GM18498 (cell line): ENCODE measurements at regions not wholly inside any gene's neighbourhood (a gene's known extent, or its start where the extent isn't known, plus 50 kb on each side); places are given as distances from the start of the nearest gene placed in this dataset.
"Not testable (repeated sequence)": the region's sequence is repeated elsewhere in the genome, so short reads cannot be mapped to it uniquely, and the experiment has no call there.

Source experiments
- ATAC-seq: cut with Tn5 transposase; IDR thresholded peaks from one replicate; pipeline ENCODE4 v1.9.1; 2021; ENCODE audit warnings: mild to moderate bottlenecking, moderate library complexity; ENCODE audit not compliant: unreplicated experiment

DNA sequence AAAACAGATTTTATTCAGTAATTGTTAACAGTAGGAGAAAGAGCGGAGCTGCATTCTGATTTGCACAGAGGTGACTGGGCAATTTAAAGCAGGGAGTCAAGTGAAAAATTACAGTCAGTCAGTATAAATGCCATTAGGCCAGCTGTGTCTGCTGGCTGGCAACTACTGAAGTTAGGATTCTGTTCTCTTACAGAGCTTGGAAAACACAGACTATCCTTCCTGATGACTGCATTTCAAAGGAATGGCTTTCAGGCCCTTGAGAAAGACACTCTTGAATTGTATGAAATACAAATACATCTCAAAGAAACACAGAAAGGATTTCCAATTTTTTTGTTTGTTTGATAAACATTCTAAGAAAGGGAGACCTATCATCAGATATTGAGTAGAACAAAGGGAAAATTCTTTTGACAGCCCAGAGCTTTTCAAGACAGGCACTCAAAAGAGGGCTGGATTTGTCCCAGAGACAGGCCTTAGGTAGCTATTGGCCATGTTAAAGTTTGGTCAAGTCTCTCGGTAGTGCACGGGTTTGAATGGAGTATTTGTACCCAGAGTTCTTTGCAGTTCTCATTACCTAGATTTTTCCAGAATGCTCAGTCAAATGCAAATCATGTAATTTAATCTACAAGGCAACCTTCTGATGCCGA lies 551.2 kb upstream of the CCDC54 start:
- ATAC-seq, result no peak

DNA sequence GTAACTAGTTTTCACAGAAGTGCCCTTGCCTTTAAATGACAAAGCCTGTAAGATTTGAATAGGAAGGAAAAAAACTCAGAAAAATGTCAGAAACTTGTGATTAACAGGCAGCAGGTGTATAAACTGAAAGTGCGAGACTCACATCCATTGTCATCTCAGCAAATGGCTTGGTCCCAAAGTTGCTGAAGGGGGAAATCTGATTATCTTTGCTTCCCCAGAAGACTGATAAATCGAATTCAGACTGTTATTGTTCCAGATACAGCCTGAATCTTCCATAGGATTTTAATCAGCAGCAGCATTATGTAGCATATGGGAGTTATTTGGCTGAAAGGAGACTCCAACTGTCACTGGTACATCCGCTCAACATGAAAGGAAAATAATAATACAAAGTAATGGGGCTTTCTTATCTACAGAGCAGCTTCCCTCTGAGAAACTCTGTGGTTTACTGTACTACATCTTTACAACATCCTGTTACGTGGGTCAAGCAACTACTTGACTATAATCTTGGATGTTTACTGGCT lies 550.4 kb upstream of the CCDC54 start:
- no peak for ATAC-seq

DNA sequence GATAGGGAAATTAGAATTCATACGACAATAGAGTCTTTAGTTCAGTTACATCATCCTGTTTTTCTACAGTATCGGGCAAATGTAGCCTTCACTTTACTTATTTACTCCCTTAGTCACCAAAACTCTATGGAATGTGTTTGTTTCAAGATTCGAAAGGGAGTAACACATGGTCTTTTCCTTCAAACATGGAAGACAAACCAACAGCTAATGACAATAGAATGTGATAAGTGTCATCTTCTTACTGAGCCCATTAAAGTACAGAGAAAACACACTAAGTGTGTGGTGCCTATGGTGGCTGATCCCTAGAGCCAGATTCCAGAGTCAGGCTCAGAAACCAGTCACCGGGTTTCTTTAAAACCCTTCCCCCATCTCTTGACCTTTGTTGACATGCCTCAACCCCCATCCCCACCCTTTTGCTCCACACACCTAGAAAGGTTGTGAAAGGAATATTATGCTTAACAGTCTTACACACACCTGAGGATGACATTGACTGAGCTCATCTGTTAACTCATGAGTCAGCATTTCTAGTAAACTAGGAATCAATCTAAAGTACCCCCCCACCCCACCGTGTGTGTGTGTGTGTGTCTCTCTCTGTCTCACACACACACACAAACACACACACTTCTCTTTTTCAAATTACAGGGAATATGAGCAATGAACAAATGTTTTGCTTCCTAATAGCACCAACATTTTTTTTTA lies 549.6 kb upstream of the CCDC54 start:
- ATAC-seq, result no peak

DNA sequence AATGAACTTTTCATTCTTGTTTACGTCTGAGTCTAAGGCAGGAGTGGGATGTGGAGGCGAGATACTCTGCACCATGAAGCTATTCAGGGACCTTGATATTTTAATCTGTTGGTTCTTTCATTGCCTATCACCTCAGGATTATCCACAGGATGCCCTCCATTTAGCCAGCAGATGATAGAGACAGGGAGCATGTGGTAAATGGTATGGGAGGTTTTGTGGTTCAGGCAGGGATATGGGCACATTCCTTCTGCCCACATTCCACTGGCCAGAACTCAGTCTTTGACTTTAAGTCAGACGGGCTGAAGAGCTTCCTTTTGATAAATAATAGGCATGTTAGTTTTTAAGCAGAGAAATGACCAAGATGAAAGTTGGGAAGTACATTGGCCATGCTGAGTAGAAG lies 548.0 kb upstream of the CCDC54 start:
- ATAC-seq, result no peak

DNA sequence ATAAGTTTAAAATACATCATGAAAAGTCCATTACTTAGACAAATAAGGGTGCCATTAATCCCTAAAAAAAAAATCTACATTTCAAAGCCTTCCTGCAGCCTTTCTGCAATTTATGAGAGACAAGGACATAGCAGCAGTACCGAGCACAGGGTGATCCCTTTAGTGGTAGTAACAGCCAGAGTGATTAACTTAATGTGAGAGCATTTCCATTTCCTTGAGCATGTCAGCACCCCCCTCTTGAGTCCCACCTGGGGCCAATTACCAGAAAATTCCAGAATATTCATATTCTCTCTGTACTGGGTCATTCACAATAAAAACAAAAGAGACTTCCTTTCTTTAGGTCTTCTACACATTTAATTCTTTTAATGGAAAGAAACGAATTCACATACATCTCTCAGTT lies 546.9 kb upstream of the CCDC54 start:
- no peak for ATAC-seq

DNA sequence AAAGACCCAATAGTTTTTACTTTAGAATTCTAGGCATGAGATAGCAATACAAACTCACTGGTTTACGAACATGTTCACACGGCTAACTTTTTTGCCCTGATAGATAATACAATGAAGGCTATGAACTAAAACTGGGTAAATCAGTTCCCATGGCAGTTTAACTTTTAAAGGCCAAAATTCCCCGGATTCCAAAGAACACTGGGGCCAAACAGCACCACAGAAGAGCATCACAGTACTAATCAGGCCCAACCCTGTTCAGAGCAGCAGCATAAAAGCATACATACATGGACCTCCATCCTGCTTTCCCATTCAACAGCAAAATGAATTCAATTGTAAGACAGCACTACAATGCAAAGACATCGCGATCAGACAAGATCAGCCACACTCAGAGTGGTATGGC lies 540.3 kb upstream of the CCDC54 start:
- ATAC-seq, result no peak

DNA sequence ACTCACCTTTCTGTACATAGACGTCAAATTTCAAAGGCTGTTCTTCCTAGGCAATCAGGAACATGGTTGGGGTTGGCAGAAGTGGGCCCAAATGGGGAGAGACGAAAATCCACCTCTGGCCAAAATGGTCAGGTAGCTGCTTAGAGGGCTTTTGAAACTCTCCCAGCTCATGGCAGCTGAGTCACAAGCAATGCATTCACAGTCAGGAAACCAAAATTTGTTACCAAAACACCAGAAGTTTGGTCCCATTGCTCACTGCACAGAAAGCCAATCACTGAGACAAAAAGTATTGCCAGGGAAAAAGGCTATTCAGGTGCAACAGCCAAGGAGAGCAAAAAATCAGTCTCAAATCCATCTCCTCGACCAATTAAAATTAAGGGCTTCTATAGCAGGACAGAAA lies 539.6 kb upstream of the CCDC54 start:
- ATAC-seq, result no peak

DNA sequence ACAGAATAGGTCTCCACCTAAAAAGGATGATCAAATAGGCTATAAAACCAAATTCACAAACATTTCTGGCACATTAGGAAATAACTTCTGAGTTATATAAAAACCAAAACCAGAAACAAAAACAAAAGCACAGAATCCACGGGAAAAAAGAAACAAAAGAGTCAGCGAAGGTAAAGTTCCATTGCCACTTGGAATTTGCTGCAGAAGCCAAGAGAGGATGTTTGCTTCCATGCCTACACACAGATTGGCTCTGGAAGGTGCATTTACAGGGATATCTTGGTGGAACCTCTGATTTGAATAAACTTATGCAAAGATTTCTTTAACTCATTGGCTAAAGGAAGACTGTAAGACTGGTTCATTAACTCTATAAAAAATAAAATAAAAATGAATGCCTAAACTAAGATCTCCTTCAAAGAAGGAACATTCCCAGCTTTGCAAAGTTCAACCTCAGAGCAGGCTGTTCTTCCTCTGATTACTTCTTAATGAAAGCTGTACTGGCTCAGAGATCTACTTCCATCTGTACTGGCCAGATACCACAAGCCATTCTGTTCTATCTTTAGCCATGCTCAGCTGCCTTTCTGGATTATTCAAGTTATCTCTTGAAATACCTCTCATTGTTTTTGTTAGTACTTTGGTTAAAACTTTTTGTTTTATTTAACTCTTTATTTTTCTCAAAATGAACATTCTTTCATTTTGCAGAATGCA lies 537.5 kb upstream of the CCDC54 start:
- ATAC-seq, result no peak

DNA sequence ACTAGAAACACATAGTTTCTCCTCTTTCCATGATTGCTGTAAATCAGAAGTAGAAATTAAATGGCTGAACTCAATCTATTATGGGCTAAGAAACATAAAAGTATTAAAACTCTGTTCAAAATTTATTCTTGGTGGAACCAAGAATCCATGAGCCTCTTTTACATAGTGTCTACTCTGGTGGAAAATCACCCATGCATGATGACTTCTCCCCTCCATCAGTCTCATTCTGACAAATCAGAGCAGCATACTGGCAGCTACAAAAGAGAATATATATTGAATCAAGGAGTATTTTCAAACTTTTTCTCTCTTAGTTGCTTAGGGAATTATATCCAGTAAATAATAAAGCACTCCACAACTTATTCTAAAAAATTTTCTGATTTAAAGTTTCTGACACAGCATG lies 536.9 kb upstream of the CCDC54 start:
- ATAC-seq, result no peak

DNA sequence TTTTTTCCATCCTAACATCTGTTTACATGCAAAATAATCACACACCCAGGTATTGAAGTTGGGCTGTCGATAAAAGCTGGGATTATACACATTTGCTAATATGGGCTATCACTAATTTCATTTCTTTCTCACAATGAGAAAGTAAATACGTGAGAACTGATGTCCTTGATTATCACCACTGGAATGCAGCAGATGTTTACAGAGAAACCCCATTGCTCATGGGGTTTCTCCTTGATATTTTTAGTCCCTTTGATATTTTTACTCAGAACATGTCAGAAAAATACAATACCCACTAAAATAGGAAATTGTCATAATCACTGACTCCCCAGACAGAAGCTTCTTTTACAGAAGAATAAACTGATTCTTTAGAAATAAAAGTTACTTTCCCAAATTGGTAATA lies 535.1 kb upstream of the CCDC54 start:
- no peak for ATAC-seq

DNA sequence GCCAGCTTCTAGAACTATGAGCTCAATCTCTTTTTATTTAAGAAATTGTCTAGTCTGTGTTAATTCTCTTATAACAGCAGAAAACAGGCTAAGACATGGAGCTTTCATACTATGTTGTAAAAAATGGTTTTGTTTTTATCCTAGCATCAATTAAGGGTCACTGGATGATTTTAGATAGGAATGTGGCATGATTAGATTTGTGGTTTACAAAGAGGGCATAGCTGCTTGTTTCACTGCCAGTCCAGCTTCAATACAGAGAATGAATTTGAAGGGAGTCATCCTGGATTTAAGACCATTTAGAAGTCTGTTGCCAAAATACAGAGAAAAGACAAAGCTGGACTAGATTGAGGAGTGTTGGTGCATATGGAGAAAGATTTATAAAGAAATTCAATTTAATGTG lies 532.6 kb upstream of the CCDC54 start:
- ATAC-seq, result no peak

DNA sequence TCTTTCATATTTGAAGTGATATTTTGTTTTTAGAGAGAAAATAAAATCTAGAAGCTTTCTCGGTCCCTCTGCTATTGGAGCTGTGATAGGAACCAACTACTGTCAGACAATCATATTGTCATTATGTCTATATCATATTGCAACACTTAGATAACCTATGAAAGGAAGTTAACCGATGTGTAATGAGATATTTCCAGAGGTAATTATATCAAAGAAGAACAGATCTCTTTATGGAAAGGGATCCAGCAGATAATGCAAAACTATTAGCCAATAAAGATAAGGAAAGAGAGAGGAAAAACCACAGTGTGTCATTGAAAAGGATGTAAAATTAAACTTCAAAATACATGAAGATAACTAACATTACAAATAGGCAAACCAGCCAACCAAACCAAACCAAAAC lies 529.1 kb upstream of the CCDC54 start:
- no peak for ATAC-seq

DNA sequence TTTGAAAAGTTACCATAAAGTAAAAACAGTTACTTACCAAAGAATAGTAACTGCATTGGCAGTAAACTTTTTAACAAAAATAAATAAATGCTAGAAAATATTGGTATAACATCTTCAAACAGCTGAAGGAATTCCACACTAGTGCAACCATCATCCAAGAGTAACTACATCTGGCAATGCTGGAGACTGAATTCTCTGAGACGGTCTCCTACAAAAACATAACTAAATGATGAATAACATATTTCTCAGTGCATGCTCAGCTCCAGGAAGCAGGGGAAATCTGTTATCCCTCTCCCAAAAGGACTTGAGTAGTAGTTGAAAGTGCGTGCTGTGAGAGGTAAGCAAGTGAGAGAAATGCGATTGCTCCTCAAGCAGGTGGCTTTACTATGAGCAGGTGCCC lies 526.8 kb upstream of the CCDC54 start:
- ATAC-seq, result no peak

DNA sequence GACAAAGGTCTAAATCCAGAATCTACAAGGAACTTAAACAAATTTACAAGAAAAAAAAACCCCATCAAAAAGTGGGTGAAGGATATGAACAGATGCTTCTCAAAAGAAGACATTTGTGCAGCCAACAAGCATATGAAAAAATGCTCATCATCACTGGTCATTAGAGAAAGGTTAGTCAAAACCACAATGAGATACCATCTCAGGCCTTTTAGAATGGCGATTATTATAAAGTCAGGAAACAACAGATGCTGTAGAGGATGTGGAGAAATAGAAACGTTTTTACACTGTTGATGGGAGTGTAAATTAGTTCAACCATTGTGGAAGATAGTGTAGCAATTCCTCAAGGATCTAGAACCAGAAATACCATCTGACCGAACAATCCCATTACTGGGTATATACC lies 518.9 kb upstream of the CCDC54 start:
- not testable (repeated sequence) for ATAC-seq

DNA sequence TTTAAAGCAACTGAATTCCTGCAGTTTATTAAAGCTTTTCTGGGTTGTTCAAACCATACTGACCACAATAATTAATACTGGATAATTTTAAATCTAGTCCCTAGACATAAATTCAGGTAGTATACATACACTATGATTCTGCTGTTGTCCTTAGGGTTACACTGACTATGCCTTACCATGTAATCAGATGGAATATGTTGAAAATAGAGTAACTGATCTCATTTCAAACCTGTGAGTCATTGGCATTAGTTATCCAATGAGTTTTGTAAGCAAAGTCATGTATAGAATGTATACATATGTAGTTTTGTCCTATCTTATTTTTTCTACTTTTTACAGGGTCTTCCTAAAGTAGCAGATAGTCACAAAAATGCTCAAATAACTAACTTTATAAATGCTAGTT lies 517.1 kb upstream of the CCDC54 start:
- no peak for ATAC-seq

DNA sequence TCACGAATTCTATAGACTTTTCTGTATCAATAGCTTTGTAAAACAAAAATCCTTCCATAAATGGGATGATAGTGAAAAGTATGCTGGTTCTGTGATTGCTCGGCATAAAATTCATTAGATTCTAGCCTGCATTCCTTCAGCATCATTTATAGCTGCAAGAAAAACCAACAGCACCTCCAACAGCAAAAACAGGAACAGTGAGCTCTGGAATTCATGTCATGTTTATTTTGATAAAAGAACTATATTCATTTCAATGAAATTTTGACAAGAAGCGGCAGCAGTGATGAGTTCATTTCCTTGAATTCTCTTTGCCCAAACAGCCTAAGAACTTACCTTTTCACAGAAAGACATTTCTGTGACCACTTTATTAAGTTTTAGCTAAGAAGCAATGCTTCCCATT lies 515.2 kb upstream of the CCDC54 start:
- no peak for ATAC-seq

DNA sequence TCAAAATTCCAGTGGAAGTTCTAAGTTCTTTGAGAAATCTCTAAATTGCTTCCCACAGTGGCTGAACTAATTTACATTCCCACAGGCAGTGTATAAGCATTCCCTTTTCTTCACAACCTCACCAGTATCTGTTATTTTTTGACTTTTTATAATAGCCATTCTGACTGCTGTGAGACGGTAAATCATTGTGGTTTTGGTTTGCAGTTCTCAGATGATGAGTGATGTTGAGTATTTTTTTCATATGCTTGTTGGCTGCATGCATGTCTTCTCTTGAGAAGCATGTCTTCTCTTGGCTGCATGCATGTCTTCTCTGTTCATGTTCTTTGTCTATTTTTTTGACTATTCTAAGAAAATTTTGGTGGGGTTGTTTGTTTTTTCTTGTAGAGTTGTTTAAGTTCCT lies 499.6 kb upstream of the CCDC54 start:
- no peak for ATAC-seq

DNA sequence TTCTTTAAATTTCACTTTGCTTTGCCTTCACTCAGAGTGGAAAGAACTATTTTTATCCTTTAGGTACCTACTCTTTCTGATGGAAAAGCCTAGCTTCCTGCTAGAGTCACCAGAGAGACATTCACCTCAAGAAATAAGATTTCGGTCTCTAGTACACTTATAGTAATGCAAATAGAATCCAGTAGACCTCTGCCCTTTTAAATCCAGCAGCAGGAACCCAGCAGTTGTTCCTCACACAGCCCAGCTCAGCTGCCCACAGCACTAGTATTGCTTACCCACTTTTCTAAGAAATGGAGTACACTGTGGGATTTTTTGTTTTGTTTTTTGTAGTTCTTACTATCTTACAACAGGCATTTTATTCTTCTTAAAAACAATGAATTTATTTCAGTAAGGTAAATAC lies 497.0 kb upstream of the CCDC54 start:
- no peak for ATAC-seq

DNA sequence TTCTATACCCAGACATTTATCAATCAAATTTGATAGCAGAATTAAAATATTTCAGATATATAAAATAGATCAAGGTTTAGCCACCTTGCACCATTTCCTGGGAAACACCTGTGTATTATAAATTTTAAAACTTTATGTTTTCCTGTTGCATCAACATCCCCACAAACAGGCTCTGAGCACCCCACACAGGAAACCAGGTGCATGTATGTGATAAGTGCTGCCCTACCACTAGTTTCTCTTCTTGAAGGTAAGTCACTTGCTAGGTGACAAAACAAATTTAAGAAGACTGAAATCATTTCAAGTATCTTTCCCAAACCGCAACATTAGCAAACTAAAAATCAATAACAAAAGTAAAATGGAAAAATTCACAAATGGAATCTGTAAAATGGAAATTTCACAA lies 496.1 kb upstream of the CCDC54 start:
- ATAC-seq, result no peak

DNA sequence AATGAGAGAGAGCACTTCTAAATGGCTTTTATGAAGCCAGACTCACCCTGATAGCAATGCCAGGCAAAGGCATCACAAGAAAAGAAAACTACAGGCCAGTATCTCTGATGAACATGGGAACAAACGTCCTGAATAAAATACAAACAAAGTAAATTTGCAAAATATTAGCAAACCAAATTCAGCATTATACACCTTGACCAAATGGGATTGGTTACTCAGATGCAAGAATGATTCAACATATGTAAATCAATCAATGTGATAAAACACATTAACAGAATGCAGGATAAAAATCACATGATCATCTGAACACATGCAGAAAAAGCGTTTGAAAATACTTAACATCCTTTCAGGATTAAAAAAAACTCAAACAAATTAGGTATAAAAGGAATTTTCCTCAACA lies 494.9 kb upstream of the CCDC54 start:
- no peak for ATAC-seq

DNA sequence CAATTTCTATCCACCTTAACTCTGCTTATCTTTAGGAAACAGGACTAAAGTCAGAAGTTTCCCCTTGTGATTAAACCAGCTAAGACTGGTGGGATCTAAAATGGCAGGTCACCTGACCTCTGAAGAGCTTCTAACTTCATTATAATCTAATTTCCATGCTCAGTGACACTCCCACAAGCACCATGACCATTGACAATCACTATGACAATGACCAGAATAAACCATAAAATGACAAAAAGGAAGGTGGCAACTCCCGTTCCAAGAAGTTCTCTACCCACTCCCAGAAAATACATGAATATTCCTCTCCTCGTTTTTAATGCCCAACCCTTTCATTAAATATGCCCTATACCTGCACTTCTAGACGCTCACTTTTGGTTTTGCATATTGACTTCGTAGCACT lies 471.2 kb upstream of the CCDC54 start:
- no peak for ATAC-seq
